Mucosa of descending colon (tissue), 3 donors: ENCODE measurements at regions not wholly inside any gene's neighbourhood (a gene's known extent, or its start where the extent isn't known, plus 50 kb on each side); places are given as distances from the start of the nearest gene placed in this dataset.

Experiments used
- ATAC-seq: fragments of 200-7000 bp; cut with Tn5 transposase; one replicate; pipeline ENCODE4 v1.9.1; 2020; ENCODE audit warnings: mild to moderate bottlenecking, moderate library complexity
- DNase-seq, 3 donors: peaks; one replicate each; pipeline ENCODE4 v3.0.0-alpha.2; 2020
- H3K36me3 ChIP-seq: fragments of 200-600 bp; one replicate; pipeline ENCODE4 v1.8.0; 2021; ENCODE audit warnings: low read depth, mild to moderate bottlenecking
- H3K4me1 ChIP-seq: fragments of 200-600 bp; one replicate; pipeline ENCODE4 v1.8.0; 2021; ENCODE audit warnings: low read depth, mild to moderate bottlenecking
- H3K4me3 ChIP-seq: fragments of 200-600 bp; one replicate; pipeline ENCODE4 v1.8.0; 2021; ENCODE audit warnings: mild to moderate bottlenecking
- H3K9me3 ChIP-seq: fragments of 200-600 bp; one replicate; pipeline ENCODE4 v1.8.0; 2021; ENCODE audit warnings: mild to moderate bottlenecking
- CTCF ChIP-seq: fragments of 200-600 bp; IDR thresholded peaks from one replicate; pipeline ENCODE4 v1.8.0; 2022; ENCODE audit warnings: antibody characterized with exemption, mild to moderate bottlenecking
- intact Hi-C, 2 donors: fragments of 100-400 bp; cut with DNase I in 1 of 2; cut with micrococcal nuclease in 1 of 2; formaldehyde crosslinking; loops; one replicate each; pipeline versions ENCODE4 v1.11.0 to v1.11.1; 2022; cut with DNase I, micrococcal nuclease
- donor health status: DM: no; HTN: no; CAD: no; lungs with moderate emphysema.
- donor health status: DM: no; HTN: no; CAD: no.
- donor health status: DM: no; HTN: yes; CAD: no.

GRCh38 chr7:148950806-148951205 is 66.7 kb upstream of the EZH2 start:
- intact Hi-C loops: no loop called here
- TF ChIP-seq CTCF: no peak
- no peaks in the 10 kb centered on the region for H3K9me3 ChIP-seq

GRCh38 chr7:148944935-148945934 is 61.1 kb upstream of the EZH2 start:
- Histone ChIP-seq H3K4me3 (no peak overlapping the region), H3K4me1 (peaks cover 8% of the 10 kb centered on the region), H3K36me3 (no peaks in the 10 kb centered on the region), H3K9me3 (no peaks in the 10 kb centered on the region)
- intact Hi-C loops: no loop called here
- no peak for ATAC-seq
- no peak for TF ChIP-seq CTCF
- DNase-seq: no peak

More at GRCh38 chr7:148950806-148951205, 66.7 kb upstream of the EZH2 start:
- Histone ChIP-seq H3K4me1 (no peaks in the 10 kb centered on the region), H3K4me3 (no peak overlapping the region), H3K36me3 (no peaks in the 10 kb centered on the region)
- no peak for DNase-seq
- ATAC-seq: no peak

DNA sequence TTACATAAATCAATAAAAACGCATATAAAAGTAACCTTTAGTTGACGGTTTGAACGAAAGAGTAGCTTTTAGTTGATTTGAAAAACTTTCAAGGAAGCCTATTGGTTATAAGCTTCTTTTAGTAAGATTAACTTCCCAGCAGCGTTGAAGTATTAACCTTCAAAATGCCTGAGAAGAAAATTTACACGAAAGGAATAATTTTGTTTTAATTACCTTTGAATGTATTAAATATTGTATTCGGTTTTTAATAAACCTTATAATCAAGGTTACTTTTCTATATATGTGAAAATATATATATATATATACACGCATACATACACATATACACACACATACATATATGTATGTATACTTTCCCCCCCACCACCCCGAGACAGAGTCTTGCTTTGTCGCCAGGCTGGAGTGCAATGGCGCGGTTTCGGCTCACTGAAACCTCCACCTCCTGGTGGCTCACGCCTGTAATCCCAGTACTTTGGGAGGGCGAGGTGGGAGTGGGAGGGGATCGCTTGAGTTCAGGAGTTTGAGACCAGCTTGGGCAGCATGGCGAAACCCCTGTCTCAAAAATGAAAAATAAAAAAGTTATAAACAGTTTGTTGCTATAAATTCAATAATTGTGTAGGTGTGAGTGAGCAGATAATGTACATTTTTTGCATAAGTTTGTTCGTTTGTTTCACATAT is 57.6 kb upstream of the EZH2 start:
- intact Hi-C loops: no loop called here
- DNase-seq: peak; percentile 72 to 76 (median 74)
- no peak for TF ChIP-seq CTCF
- peak; percentile 71 for ATAC-seq
- Histone ChIP-seq H3K4me3 (no peak overlapping the region), H3K9me3 (no peaks in the 10 kb centered on the region), H3K4me1 (peaks cover 12% of the 10 kb centered on the region), H3K36me3 (no peaks in the 10 kb centered on the region)

GRCh38 chr7:148940702-148941597 is 56.9 kb upstream of the EZH2 start:
- intact Hi-C loops: no loop called here
- DNase-seq (peak; percentile 81 to 87 (median 82)), ATAC-seq (peak; percentile 95)

More at GRCh38 chr7:148940702-148941597, 56.9 kb upstream of the EZH2 start:
- TF ChIP-seq CTCF: no peak
- H3K9me3 ChIP-seq: no peaks in the 10 kb centered on the region
- H3K4me3 ChIP-seq: peak overlapping the region; percentile 33
- H3K36me3 ChIP-seq: no peaks in the 10 kb centered on the region
- peaks cover 12% of the 10 kb centered on the region for H3K4me1 ChIP-seq
